ENCODE measurements at regions not wholly inside any gene's neighbourhood (a gene's known extent, or its start where the extent isn't known, plus 50 kb on each side); places are given as distances from the start of the nearest gene placed in this dataset.

DNA sequence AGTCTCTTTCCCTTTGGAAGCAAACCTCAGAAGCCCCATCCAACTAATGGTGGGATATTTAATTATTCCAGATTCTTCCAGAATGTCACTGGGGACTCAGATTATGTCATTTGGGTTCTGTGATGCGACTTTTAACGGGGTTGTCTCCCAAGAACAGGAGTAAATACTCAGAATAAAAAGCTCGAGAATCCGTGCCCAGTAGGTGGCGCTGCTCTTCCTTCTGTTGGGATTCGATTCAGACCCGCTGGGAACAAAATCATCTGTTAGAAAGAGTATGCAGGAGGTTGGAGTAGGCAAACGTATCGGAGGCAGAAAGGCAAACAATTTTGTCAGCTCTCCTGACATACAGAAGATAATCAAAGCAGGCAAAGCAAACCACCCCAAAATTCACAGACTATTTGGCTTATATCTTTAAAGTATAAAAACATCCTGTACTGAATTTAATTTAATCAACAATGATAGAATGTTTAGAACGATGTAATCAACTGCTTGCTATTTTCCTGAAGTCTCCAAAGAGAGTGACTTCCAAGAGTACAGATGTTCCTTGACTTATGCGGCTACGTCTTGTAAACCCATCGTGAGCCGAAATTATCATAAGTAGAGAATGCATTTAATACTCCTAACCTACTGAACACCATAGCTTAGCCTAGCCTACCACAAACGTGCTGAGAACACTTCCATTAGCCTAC is 169.8 kb upstream of the RAI14 start:
- Histone ChIP-seq H3K9me3 (peaks cover 0 to 11% (median 0%) of the 10 kb centered on the region in 4 donors), H3K27ac (peak overlapping the region in 1 of 4 donors; percentile 63), H3K4me3 (no peak overlapping the region), H3K27me3 (no peaks in the 10 kb centered on the region), H3K4me1 (peaks cover 0 to 28% (median 4%) of the 10 kb centered on the region in 4 donors), H3K36me3 (no peaks in the 10 kb centered on the region)
- 15 to 26% methylated on average over 15 of the region's 15 CpGs for WGBS, 2 donors
- peak; percentile 82 to 88 for DNase-seq (ENCODE audit: low spot score in 2 of 2)
- no peak for TF ChIP-seq POLR2A (IDR thresholded peaks at IDR 0.05)
- peak in 1 of 2 donors; percentile 41 for TF ChIP-seq EP300 (IDR thresholded peaks at IDR 0.05)
- TF ChIP-seq, protein P1, sequence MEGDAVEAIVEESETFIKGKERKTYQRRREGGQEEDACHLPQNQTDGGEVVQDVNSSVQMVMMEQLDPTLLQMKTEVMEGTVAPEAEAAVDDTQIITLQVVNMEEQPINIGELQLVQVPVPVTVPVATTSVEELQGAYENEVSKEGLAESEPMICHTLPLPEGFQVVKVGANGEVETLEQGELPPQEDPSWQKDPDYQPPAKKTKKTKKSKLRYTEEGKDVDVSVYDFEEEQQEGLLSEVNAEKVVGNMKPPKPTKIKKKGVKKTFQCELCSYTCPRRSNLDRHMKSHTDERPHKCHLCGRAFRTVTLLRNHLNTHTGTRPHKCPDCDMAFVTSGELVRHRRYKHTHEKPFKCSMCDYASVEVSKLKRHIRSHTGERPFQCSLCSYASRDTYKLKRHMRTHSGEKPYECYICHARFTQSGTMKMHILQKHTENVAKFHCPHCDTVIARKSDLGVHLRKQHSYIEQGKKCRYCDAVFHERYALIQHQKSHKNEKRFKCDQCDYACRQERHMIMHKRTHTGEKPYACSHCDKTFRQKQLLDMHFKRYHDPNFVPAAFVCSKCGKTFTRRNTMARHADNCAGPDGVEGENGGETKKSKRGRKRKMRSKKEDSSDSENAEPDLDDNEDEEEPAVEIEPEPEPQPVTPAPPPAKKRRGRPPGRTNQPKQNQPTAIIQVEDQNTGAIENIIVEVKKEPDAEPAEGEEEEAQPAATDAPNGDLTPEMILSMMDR (IDR thresholded peaks at IDR 0.05), result peak; percentile 74 to 88 (median 82)

DNA sequence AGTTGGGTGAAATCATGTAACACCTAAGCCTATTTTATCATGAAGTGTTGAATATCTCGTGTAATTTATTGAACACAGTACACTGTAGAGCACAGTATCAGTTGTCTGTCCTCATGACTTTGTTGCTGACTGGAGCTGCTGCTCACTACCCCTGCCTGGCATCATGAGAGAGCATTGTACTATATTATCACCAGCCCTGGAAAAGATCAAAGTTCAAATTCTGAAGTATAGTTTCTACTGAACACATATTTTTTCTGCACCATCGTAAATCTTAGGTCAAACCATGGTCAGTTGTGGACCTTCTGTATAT is 169.3 kb upstream of the RAI14 start:
- TF ChIP-seq EP300 (IDR thresholded peaks at IDR 0.05) (no peak), POLR2A (IDR thresholded peaks at IDR 0.05) (no peak)
- TF ChIP-seq, protein P1 (IDR thresholded peaks at IDR 0.05), result no peak
- H3K27me3 ChIP-seq, result no peaks in the 10 kb centered on the region
- peak overlapping the region in 1 of 4 donors; percentile 63 for H3K27ac ChIP-seq
- no peak overlapping the region for H3K4me3 ChIP-seq
- H3K4me1 ChIP-seq, result peaks cover 0 to 31% (median 4%) of the 10 kb centered on the region in 4 donors
- no peak for DNase-seq (ENCODE audit: low spot score in 2 of 2)
- H3K36me3 ChIP-seq, result no peaks in the 10 kb centered on the region
- WGBS, 2 donors, result 23 to 24% methylated on average over 2 of the region's 2 CpGs
- H3K9me3 ChIP-seq, result peaks cover 0 to 10% (median 0%) of the 10 kb centered on the region in 4 donors

DNA sequence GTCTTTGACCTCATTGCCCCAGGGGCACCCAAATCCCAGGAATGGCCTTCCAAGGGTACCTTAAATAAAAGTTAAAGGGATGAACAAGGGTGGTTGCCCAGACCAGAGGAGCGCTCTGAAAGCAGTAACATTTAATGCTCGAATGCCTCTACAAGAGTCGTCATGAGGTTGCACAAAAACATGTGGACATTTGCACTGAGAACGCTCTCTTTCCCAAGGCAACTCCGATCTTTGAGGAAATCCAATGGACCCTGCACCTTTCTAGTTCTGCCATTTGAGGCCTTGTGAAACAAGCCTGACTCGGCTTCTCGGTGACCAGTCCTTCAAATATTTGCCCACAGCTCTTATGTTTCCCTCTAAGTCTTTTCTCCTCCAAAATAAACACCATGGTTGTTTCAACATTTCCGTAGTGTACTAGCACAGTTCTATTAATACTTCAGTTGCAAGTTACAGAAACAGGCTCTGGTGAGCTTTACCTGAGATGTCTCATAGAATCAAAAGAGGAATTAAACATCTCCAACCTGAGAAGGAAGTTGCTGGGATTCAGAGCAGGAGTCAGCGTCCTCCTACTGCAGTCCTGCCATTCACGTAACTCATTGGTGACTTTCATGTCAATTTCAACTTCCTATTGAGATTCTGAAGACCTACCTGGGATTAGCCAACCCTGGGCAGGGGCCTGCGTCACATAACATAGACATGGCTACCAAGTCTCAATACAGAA is 168.8 kb upstream of the RAI14 start:
- Histone ChIP-seq H3K4me3 (no peak overlapping the region), H3K27me3 (no peaks in the 10 kb centered on the region), H3K36me3 (no peaks in the 10 kb centered on the region), H3K4me1 (peaks cover 0 to 31% (median 4%) of the 10 kb centered on the region in 4 donors), H3K9me3 (peaks cover 0 to 5% (median 0%) of the 10 kb centered on the region in 4 donors), H3K27ac (peak overlapping the region in 2 of 4 donors; percentile 57 to 63)
- TF ChIP-seq, protein P1 (IDR thresholded peaks at IDR 0.05), result no peak
- TF ChIP-seq EP300 (IDR thresholded peaks at IDR 0.05), result peak in 1 of 2 donors; percentile 56
- no peak for DNase-seq (ENCODE audit: low spot score in 2 of 2)
- 78 to 79% methylated on average over 11 of the region's 11 CpGs for WGBS, 2 donors

DNA sequence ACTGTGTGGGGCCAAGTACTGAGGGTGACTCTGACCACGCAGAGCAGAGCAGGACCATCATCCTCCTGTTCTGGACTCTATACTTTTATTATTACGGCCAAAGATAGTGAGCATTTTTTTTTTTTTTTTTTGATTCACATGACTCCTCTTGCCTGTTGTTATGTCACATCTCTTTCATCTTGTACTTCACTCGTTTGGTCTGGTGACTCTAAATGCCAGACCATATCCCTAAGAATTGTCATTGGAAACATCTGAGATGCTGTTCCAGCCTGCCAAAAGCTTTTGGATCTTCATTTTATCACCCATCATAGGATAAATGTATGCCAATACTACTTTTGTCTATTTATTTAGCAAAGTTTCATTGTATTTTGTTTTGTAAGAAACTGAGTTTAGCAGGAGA is 168.2 kb upstream of the RAI14 start:
- WGBS, 2 donors, result 70 to 78% methylated on average over 3 of the region's 3 CpGs
- no peak overlapping the region for H3K4me3 ChIP-seq
- H3K4me1 ChIP-seq, result peaks cover 0 to 31% (median 4%) of the 10 kb centered on the region in 4 donors
- H3K27me3 ChIP-seq, result no peaks in the 10 kb centered on the region
- peak overlapping the region in 2 of 4 donors; percentile 57 to 63 for H3K27ac ChIP-seq
- H3K36me3 ChIP-seq, result no peaks in the 10 kb centered on the region
- H3K9me3 ChIP-seq, result no peaks in the 10 kb centered on the region
- TF ChIP-seq, protein P1 (IDR thresholded peaks at IDR 0.05), result no peak
- TF ChIP-seq EP300 (IDR thresholded peaks at IDR 0.05) (no peak), POLR2A (IDR thresholded peaks at IDR 0.05) (no peak)
- DNase-seq (ENCODE audit: low spot score in 2 of 2), result no peak

DNA sequence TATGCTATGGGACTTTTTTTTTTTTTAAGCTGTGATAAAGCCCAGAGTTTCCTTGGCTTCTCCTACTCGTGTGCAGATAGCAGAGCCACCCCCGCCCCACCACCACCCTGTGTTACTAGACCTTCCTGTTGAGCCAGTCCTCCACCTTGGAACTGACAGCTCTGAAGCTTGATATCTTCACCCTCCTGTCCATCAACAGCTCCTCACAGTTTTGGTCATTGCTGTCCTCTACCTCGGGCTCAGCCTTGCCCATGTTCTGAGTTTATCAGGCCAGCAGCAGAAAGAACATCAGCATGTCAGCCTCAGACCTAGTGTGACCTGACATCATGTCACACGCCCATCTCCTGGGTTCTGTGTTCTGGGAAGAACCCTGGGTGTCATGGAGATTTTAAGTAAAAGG is 167.1 kb upstream of the RAI14 start:
- no peaks in the 10 kb centered on the region for H3K27me3 ChIP-seq
- no peak overlapping the region for H3K27ac ChIP-seq
- no peaks in the 10 kb centered on the region for H3K9me3 ChIP-seq
- no peak for DNase-seq (ENCODE audit: low spot score in 2 of 2)
- 76 to 79% methylated on average over 3 of the region's 4 CpGs for WGBS, 2 donors
- TF ChIP-seq POLR2A (IDR thresholded peaks at IDR 0.05) (no peak), EP300 (IDR thresholded peaks at IDR 0.05) (no peak)
- TF ChIP-seq, protein P1 (IDR thresholded peaks at IDR 0.05), result no peak
- H3K4me1 ChIP-seq, result peaks cover 0 to 31% (median 4%) of the 10 kb centered on the region in 4 donors
- H3K36me3 ChIP-seq, result no peaks in the 10 kb centered on the region
- no peak overlapping the region for H3K4me3 ChIP-seq

Data from tibial nerve (tissue), 4 donors.